Activated CD4-positive, alpha-beta T cell treated with anti-CD3 and anti-CD28 coated beads, Interleukin-2, amount 10 ng/mL, durations not matched to agents 7 days and 5 days (primary cell): ENCODE measurements at regions not wholly inside any gene's neighbourhood (a gene's known extent, or its start where the extent isn't known, plus 50 kb on each side); places are given as distances from the start of the nearest gene placed in this dataset.

Experiments used
- CTCF ChIA-PET: fragments of 350-600 bp; sonication (Branson Sonifier 250); formaldehyde crosslinking; loops from one replicate; lab custom pipeline; 2021; ENCODE audit warnings: antibody characterized with exemption; lab: Charles Lee
- POLR2A ChIA-PET: fragments of 350-600 bp; sonication (Branson Sonifier 250); formaldehyde crosslinking; loops from one replicate; lab custom pipeline; 2021; ENCODE audit warnings: antibody characterized with exemption; lab: Charles Lee
- DNase-seq: peaks from one replicate; pipeline ENCODE4 v3.0.0-alpha.2; 2020
- H3K27ac Mint-ChIP-seq: one replicate; pipeline ENCODE4 v1.8.0; 2021; ENCODE audit warnings: mild to moderate bottlenecking, moderate library complexity, mixed read lengths
- H3K27me3 Mint-ChIP-seq: one replicate; pipeline ENCODE4 v1.8.0; 2021; ENCODE audit warnings: mixed read lengths
- H3K36me3 Mint-ChIP-seq: one replicate; pipeline ENCODE4 v1.8.0; 2021; ENCODE audit warnings: low read depth, mixed read lengths
- H3K4me1 Mint-ChIP-seq: one replicate; pipeline ENCODE4 v1.8.0; 2021; ENCODE audit warnings: mixed read lengths
- H3K4me3 Mint-ChIP-seq: one replicate; pipeline ENCODE4 v1.8.0; 2021; ENCODE audit warnings: mild to moderate bottlenecking, moderate library complexity, mixed read lengths
- H3K9me3 Mint-ChIP-seq: one replicate; pipeline ENCODE4 v1.8.0; 2021; ENCODE audit warnings: mixed read lengths

GRCh38 chr3:69463531-69463930, 77.6 kb upstream of the FRMD4B start:
- H3K4me3 Mint-ChIP-seq = no peak overlapping the region
- no peaks in the 10 kb centered on the region for H3K36me3 Mint-ChIP-seq
- ChIA-PET POLR2A (no interaction called here), CTCF (no interaction called here)
- peaks cover 4% of the 10 kb centered on the region for H3K27me3 Mint-ChIP-seq
- H3K27ac Mint-ChIP-seq = no peak overlapping the region
- H3K9me3 Mint-ChIP-seq = no peaks in the 10 kb centered on the region
- DNase-seq = no peak
- no peaks in the 10 kb centered on the region for H3K4me1 Mint-ChIP-seq

- ChIA-PET POLR2A (no interaction called here), CTCF (no interaction called here)
- Mint-ChIP-seq H3K36me3 (no peaks in the 10 kb centered on the region), H3K4me1 (no peaks in the 10 kb centered on the region), H3K27me3 (peaks cover 5% of the 10 kb centered on the region), H3K27ac (no peak overlapping the region), H3K9me3 (no peaks in the 10 kb centered on the region), H3K4me3 (no peak overlapping the region)
- no peak for DNase-seq
These were observed 76.9 kb upstream of the FRMD4B start for GRCh38 chr3:69462826-69463100.

- Mint-ChIP-seq H3K4me1 (no peaks in the 10 kb centered on the region), H3K27me3 (peaks cover 5% of the 10 kb centered on the region), H3K27ac (no peak overlapping the region), H3K9me3 (no peaks in the 10 kb centered on the region), H3K36me3 (no peaks in the 10 kb centered on the region), H3K4me3 (no peak overlapping the region)
- no peak for DNase-seq
- ChIA-PET CTCF (no interaction called here), POLR2A (no interaction called here)
These were observed 76.3 kb upstream of the FRMD4B start for GRCh38 chr3:69462022-69462825.

DNA sequence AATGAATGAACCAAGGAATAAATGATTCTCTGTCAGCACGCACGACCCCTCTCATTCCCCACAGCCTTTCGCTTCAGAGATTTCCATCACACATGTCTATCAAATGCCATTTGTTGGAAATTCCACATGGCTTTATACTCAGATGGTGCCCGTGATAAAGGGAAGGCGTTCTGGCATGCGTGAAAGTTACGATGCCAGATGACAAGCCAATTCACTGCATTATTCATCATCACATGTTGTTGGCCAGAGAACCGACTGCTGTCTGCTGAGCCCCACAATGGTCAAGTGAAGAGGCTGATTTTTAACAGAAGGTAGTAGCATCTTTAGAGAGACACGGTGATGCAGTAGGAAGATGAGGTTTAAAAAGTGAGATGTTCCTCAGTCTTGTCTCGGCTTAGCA, 74.1 kb upstream of the FRMD4B start:
- Mint-ChIP-seq H3K27me3 (peaks cover 2% of the 10 kb centered on the region), H3K9me3 (no peaks in the 10 kb centered on the region), H3K4me1 (no peaks in the 10 kb centered on the region), H3K4me3 (no peak overlapping the region), H3K36me3 (no peaks in the 10 kb centered on the region), H3K27ac (no peak overlapping the region)
- no peak for DNase-seq
- ChIA-PET POLR2A (no interaction called here), CTCF (no interaction called here)

- DNase-seq = no peak
- ChIA-PET CTCF (no interaction called here), POLR2A (no interaction called here)
- Mint-ChIP-seq H3K27ac (no peak overlapping the region), H3K4me1 (no peaks in the 10 kb centered on the region), H3K9me3 (no peaks in the 10 kb centered on the region), H3K4me3 (no peak overlapping the region), H3K36me3 (no peaks in the 10 kb centered on the region), H3K27me3 (peaks cover 2% of the 10 kb centered on the region)
These were observed 73.0 kb upstream of the FRMD4B start for GRCh38 chr3:69458803-69459365.

DNA sequence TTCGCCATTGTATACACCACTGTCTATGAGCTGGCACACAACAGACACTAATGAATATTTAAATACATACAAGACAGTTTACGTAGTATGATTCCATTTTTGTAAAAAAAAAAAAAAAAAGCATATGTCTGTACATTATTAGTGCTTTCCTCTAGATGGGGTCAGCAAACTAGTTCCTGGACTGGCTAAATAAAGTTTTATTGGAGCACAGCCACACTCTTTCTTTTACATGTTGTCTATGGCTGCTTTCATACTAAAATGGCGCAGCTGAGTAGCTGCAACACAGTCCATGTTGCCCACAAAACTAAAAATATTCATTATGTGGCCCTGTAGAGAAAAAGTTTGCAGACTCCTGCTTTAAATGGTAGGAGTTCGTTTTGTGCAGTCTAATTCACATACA, 70.7 kb upstream of the FRMD4B start:
- H3K4me1 Mint-ChIP-seq = no peaks in the 10 kb centered on the region
- H3K27me3 Mint-ChIP-seq = peaks cover 2% of the 10 kb centered on the region
- CTCF ChIA-PET = interaction anchor here (0.6 to 1.7 kb wide), 2 partner anchors 11 kb away, joined by 3 to 4 read pairs; no protein-coding TSS in a partner anchor
- no peak overlapping the region for H3K27ac Mint-ChIP-seq
- H3K4me3 Mint-ChIP-seq = no peak overlapping the region
- H3K36me3 Mint-ChIP-seq = no peaks in the 10 kb centered on the region
- no peaks in the 10 kb centered on the region for H3K9me3 Mint-ChIP-seq
- POLR2A ChIA-PET = no interaction called here
- DNase-seq = no peak

- no peak overlapping the region for H3K27ac Mint-ChIP-seq
These were observed 68.4 kb upstream of the FRMD4B start for GRCh38 chr3:69454204-69454787.

DNA sequence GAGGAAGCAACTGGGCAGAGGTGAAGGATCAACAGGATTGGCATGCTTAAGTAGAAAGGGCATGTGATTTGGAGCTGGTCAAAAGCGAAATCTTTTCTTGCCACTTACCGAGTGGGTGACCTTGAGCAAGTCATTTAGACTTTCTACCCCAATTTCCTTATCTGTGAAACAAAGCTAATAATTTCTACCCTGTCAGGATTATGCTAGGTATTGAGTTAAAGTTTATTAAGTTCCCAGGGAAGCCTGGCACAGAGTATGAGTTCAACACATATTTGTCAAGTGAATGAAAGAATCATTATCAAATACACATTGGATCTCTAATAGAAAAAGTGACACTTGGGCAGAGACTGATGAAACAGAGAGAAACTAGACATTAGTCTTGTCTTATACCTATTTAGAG, 66.4 kb upstream of the FRMD4B start:
- H3K4me3 Mint-ChIP-seq = no peak overlapping the region
- H3K27ac Mint-ChIP-seq = no peak overlapping the region
- H3K9me3 Mint-ChIP-seq = no peaks in the 10 kb centered on the region
- no peak for DNase-seq
- H3K4me1 Mint-ChIP-seq = no peaks in the 10 kb centered on the region
- H3K36me3 Mint-ChIP-seq = no peaks in the 10 kb centered on the region
- CTCF ChIA-PET = interaction anchor here (0.5 kb wide), 1 partner anchor 122 kb away, joined by 4 read pairs; no protein-coding TSS in a partner anchor
- no peaks in the 10 kb centered on the region for H3K27me3 Mint-ChIP-seq
- POLR2A ChIA-PET = no interaction called here

More at GRCh38 chr3:69454204-69454787, 68.4 kb upstream of the FRMD4B start:
- Mint-ChIP-seq H3K27me3 (peaks cover 2% of the 10 kb centered on the region), H3K4me1 (no peaks in the 10 kb centered on the region), H3K4me3 (no peak overlapping the region), H3K36me3 (no peaks in the 10 kb centered on the region), H3K9me3 (no peaks in the 10 kb centered on the region)
- CTCF ChIA-PET = no interaction called here
- POLR2A ChIA-PET = no interaction called here
- no peak for DNase-seq

- CTCF ChIA-PET = interaction anchor here (0.5 kb wide), 1 partner anchor 121 kb away, joined by 4 read pairs; no protein-coding TSS in a partner anchor
- Mint-ChIP-seq H3K36me3 (no peaks in the 10 kb centered on the region), H3K9me3 (no peaks in the 10 kb centered on the region), H3K27me3 (no peaks in the 10 kb centered on the region), H3K4me1 (no peaks in the 10 kb centered on the region), H3K27ac (no peak overlapping the region), H3K4me3 (no peak overlapping the region)
- POLR2A ChIA-PET = no interaction called here
- DNase-seq = no peak
These were observed 65.7 kb upstream of the FRMD4B start for GRCh38 chr3:69451594-69451993.

DNA sequence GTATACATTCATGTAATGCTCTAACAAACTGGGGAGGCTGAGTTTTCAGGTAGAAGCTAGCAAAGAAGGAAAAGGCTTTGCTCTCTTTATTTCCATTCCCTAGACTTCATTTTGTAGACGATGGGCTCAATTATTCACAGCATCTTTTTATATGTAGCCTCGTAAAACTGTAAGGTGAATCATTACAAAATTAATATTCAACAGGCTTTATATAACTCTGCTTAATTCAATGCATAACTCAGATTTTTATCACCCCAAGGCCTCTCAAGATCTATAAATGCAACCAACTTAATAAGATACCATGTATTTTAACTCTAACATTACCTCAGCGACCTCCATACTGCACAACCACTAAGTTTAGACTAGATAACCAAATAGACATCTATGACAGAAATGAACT, 63.0 kb upstream of the FRMD4B start:
- Mint-ChIP-seq H3K27ac (no peak overlapping the region), H3K27me3 (no peaks in the 10 kb centered on the region), H3K4me1 (no peaks in the 10 kb centered on the region), H3K4me3 (no peak overlapping the region), H3K36me3 (no peaks in the 10 kb centered on the region), H3K9me3 (no peaks in the 10 kb centered on the region)
- ChIA-PET POLR2A (no interaction called here), CTCF (interaction anchor here (0.6 kb wide), 1 partner anchor 1004 kb away, joined by 4 read pairs; no protein-coding TSS in a partner anchor)
- DNase-seq = no peak

- H3K27me3 Mint-ChIP-seq = no peaks in the 10 kb centered on the region
- no peak overlapping the region for H3K27ac Mint-ChIP-seq
- H3K36me3 Mint-ChIP-seq = no peaks in the 10 kb centered on the region
- no peak for DNase-seq
- H3K9me3 Mint-ChIP-seq = no peaks in the 10 kb centered on the region
- ChIA-PET CTCF (interaction anchor here (1.6 kb wide), 1 partner anchor 9 kb away, joined by 4 read pairs; no protein-coding TSS in a partner anchor), POLR2A (no interaction called here)
- no peaks in the 10 kb centered on the region for H3K4me1 Mint-ChIP-seq
- H3K4me3 Mint-ChIP-seq = no peak overlapping the region
These were observed 60.6 kb upstream of the FRMD4B start for GRCh38 chr3:69446402-69447072.

DNA sequence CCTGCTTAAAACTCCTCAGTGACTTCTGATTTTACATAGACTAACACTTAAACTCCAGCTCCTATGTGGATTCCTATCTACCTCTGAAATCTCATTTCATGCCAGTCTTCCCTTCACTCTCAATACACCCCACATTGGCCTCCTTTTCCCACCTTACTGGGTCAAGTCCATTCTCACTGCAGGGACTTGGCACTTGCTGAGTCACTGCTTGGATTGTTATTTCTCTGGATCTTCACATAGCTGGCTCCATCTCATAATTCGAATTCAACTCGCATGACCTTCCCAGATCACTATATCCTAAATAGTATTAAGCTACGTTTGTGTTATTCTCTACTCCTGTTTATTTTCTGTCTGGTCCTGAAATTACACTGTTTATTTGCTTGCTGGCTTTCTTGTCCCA, 59.6 kb upstream of the FRMD4B start:
- ChIA-PET POLR2A (no interaction called here), CTCF (interaction anchor here (1.6 kb wide), 1 partner anchor 11 kb away, joined by 4 read pairs; no protein-coding TSS in a partner anchor)
- Mint-ChIP-seq H3K27ac (no peak overlapping the region), H3K4me3 (no peak overlapping the region), H3K4me1 (no peaks in the 10 kb centered on the region), H3K36me3 (no peaks in the 10 kb centered on the region), H3K27me3 (no peaks in the 10 kb centered on the region), H3K9me3 (no peaks in the 10 kb centered on the region)
- DNase-seq = no peak

- no peaks in the 10 kb centered on the region for H3K9me3 Mint-ChIP-seq
- H3K27me3 Mint-ChIP-seq = no peaks in the 10 kb centered on the region
- no peak overlapping the region for H3K27ac Mint-ChIP-seq
- ChIA-PET POLR2A (no interaction called here), CTCF (interaction anchor here (0.6 to 1.6 kb wide), 2 partner anchors 11 to 339 kb away, joined by 3 to 4 read pairs; no protein-coding TSS in a partner anchor)
- no peaks in the 10 kb centered on the region for H3K36me3 Mint-ChIP-seq
- no peak overlapping the region for H3K4me3 Mint-ChIP-seq
- H3K4me1 Mint-ChIP-seq = no peaks in the 10 kb centered on the region
- no peak for DNase-seq
These were observed 59.1 kb upstream of the FRMD4B start for GRCh38 chr3:69445024-69445423.
